ENCODE measurements at regions not wholly inside any gene's neighbourhood (a gene's known extent, or its start where the extent isn't known, plus 50 kb on each side); places are given as distances from the start of the nearest gene placed in this dataset.

DNA sequence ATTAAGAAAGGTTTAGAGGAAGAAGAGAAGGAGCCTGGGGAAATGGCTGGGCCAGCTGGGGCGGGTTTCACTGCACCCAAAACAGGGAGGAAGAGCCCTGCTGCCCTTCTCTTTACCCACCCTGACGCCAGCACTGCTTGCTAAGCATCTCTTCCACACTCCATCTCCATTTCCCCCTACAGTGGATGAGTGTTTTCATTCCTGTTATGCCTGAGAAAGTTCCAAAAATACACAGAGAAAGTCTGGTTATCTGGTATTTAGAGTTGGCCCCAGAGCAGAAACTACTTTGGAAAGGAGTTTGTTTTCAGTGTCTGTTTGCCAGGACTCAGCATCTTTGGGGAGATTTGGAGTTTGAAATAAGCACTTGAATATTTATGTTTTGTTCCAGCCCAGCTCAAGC, 451.0 kb downstream of the SLC4A3 start:
- no peak overlapping the region for H3K27ac ChIP-seq (ENCODE audit: low read depth)

DNA sequence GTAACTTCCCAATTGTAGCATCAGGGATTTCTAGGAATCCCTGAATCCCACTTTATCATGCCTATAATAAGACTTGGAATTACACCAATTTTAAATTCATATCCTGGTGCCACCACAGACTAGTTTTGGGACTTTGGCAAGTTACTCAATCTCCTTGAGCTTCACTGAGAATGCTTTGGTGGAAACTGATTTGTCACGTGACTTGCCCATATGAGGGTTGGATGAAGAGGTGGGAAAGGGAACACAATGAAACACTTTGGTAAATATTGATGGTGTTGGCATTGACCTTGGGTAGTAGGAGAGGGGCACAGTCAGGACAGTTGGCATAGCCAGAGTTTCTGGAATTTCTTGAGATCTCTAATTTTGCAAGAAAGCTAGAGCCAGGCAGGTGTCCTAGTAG, 452.2 kb downstream of the SLC4A3 start:
- H3K27ac ChIP-seq (ENCODE audit: low read depth) = no peak overlapping the region
- DNase-seq (ENCODE audit: extremely low spot score) = no peak
- H3K36me3 ChIP-seq (ENCODE audit: insufficient read depth) = no peaks in the 10 kb centered on the region
- no peak overlapping the region for H3K4me3 ChIP-seq (ENCODE audit: low read depth, low read length)
- WGBS = 92% methylated on average over 1 of the region's 1 CpG
- no peaks in the 10 kb centered on the region for H3K4me1 ChIP-seq (ENCODE audit: insufficient read depth)

More for the DNA sequence above, 451.0 kb downstream of the SLC4A3 start:
- WGBS = 46% methylated on average over 2 of the region's 2 CpGs
- H3K36me3 ChIP-seq (ENCODE audit: insufficient read depth) = no peaks in the 10 kb centered on the region
- peak; percentile 51 for DNase-seq (ENCODE audit: extremely low spot score)
- no peaks in the 10 kb centered on the region for H3K4me1 ChIP-seq (ENCODE audit: insufficient read depth)
- no peak overlapping the region for H3K4me3 ChIP-seq (ENCODE audit: low read depth, low read length)

DNA sequence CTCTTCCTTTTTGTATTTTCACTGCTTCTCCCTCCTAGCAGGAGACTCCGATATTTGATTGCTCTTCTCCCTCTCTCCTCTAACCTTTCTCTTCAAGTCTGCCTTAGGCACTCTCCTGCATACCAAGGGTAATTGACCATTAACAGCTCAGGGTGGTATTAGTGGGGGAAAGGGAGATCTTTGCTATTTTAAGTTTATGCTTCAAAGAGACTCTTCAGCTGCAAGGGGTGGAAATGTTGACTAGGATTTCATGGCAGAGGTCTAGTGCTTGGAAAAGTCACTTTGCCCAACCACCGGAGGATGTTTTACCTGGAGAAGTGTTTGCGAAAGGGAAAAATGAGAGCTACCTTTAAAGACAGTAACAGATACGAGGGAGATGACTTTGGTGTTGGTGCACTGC, 453.7 kb downstream of the SLC4A3 start:
- WGBS = 83% methylated on average over 4 of the region's 4 CpGs
- no peak for DNase-seq (ENCODE audit: extremely low spot score)

DNA sequence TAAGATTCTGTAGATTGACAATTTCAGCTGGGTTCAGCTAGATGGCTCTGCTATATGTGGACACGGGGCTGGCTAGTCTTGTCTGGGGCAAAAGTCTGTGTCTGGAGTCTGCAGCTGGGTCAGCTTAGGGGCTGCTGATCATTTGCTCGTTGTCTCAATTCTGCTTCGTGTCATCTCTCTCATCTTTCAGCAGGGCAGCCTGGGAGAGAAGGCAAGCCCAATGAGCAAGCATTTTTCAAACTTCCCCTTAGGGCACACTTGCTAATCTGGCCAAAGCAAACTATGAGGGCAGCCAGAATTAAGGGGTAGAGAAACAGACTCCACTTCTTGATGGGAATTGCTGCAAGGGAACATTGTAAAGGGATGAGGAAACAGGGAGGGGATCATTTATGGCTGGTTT, 462.6 kb downstream of the SLC4A3 start:
- Histone ChIP-seq H3K4me1 (ENCODE audit: insufficient read depth) (no peaks in the 10 kb centered on the region), H3K27ac (ENCODE audit: low read depth) (no peak overlapping the region), H3K36me3 (ENCODE audit: insufficient read depth) (no peaks in the 10 kb centered on the region), H3K4me3 (ENCODE audit: low read depth, low read length) (no peak overlapping the region)
- 49% methylated on average over 3 of the region's 3 CpGs for WGBS
- no peak for DNase-seq (ENCODE audit: extremely low spot score)

More for the DNA sequence above, 453.7 kb downstream of the SLC4A3 start:
- no peak overlapping the region for H3K4me3 ChIP-seq (ENCODE audit: low read depth, low read length)
- H3K36me3 ChIP-seq (ENCODE audit: insufficient read depth) = no peaks in the 10 kb centered on the region
- H3K27ac ChIP-seq (ENCODE audit: low read depth) = no peak overlapping the region
- H3K4me1 ChIP-seq (ENCODE audit: insufficient read depth) = no peaks in the 10 kb centered on the region

DNA sequence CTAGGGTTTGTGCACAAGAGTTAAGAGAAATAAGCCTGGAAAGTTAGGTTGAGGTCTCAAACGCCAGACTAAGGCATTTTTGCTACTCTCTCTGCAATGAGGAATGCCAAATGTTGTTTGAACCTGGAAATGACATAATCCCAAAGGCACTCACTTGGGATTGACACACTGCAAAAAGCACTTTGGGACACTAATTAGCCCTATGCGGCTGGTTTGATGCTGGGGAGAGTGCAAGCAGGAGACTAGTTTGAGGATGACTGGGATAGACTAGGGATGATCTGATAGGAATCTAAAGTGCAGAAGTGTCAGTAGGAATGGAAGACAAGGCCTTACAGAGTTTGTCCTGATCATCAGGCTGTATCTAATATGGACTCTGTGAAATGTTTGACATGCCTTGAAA, 469.0 kb downstream of the SLC4A3 start:
- Histone ChIP-seq H3K4me3 (ENCODE audit: low read depth, low read length) (no peak overlapping the region), H3K27ac (ENCODE audit: low read depth) (no peak overlapping the region), H3K36me3 (ENCODE audit: insufficient read depth) (no peaks in the 10 kb centered on the region), H3K4me1 (ENCODE audit: insufficient read depth) (no peaks in the 10 kb centered on the region)
- DNase-seq (ENCODE audit: extremely low spot score) = no peak
- WGBS = 38% methylated on average over 2 of the region's 2 CpGs

DNA sequence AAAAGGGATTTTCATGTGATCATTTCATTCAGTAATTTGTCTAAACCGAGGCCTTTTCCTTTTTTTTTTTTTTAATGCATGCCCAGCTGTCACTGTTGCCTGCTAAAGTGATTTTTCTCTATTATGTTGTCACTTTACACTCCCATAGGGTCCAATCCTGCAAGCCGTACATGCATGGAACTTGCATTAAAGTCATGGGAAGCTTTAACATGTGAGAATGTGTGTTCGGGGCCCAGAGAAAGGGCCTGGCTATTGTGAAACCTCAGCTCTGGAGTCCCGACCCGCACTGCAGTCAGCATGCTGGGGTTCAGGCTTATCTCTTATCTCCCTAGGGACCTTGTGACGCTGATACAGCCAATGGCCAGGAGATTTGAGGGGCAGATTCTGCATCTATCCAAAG, 474.6 kb downstream of the SLC4A3 start:
- no peak for DNase-seq (ENCODE audit: extremely low spot score)
- H3K4me1 ChIP-seq (ENCODE audit: insufficient read depth) = no peaks in the 10 kb centered on the region
- H3K27ac ChIP-seq (ENCODE audit: low read depth) = no peak overlapping the region
- H3K36me3 ChIP-seq (ENCODE audit: insufficient read depth) = no peaks in the 10 kb centered on the region
- H3K4me3 ChIP-seq (ENCODE audit: low read depth, low read length) = no peak overlapping the region
- 73% methylated on average over 6 of the region's 6 CpGs for WGBS

DNA sequence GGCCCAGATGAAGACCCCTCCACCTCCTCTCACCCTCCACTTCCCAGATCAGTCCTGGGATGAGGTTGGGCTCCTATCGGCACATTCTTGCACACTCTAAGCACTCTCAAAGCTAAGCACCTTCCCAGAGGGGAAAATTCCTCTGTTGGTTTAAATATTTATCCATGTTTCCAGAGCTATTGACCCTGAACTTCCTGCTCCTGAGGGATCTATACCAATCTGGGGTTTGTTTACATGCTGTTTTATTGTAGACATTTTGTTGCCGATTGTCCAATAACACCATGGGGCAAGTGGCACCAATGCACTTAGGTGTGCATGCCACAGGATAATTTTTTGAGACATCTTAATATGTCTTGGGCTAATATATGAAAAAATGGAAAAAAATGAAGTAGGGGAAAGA, 476.2 kb downstream of the SLC4A3 start:
- WGBS = 80% methylated on average over 2 of the region's 2 CpGs
- no peak for DNase-seq (ENCODE audit: extremely low spot score)
- no peaks in the 10 kb centered on the region for H3K36me3 ChIP-seq (ENCODE audit: insufficient read depth)

DNA sequence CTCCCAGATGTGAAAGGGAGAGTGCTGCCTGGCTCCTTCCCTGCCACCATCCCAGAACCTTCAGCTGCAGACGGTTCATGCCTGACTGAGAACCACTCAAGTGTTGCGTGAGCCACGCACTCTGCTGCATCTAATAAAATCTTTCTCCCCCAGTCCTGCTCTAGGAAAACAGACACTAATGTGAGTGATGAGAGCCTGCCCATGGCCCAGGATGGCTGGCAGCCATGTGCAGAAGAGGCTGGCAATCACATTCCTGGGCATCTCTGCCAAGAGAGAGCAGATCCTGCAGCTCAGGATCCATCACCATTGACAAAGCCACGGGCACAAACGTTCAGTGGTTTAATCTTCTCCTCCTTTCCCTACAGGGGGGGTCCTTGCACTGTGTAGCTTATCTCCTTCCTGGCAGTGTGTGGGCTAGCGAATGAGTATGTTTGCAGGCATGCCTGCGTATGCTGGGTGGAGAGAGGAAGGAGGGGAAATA, 477.5 kb downstream of the SLC4A3 start:
- H3K4me3 ChIP-seq (ENCODE audit: low read depth, low read length) = no peak overlapping the region
- WGBS = 35% methylated on average over 7 of the region's 7 CpGs
- H3K27ac ChIP-seq (ENCODE audit: low read depth) = no peak overlapping the region
- H3K4me1 ChIP-seq (ENCODE audit: insufficient read depth) = no peaks in the 10 kb centered on the region
- H3K36me3 ChIP-seq (ENCODE audit: insufficient read depth) = no peaks in the 10 kb centered on the region
- no peak for DNase-seq (ENCODE audit: extremely low spot score)

More for the DNA sequence above, 476.2 kb downstream of the SLC4A3 start:
- no peak overlapping the region for H3K4me3 ChIP-seq (ENCODE audit: low read depth, low read length)
- H3K4me1 ChIP-seq (ENCODE audit: insufficient read depth) = no peaks in the 10 kb centered on the region
- H3K27ac ChIP-seq (ENCODE audit: low read depth) = no peak overlapping the region

DNA sequence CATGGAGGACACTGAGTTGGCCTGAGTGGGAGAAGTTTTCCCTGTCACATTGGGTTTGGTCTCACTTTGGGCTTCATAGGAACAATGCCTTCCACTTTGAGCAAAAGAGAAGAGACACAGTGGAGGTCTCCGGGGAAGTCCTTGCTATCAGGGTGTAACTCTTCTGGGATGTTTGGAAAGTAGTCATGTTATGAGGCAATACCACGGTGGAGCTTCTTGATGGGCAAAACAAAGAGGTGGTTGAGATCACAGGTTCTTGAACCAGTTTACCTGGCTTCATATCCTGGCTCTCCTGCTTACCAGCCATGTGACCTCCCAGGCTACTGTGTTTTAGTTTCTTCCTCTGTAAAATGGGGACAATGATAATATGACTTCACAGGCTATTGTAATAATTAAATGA, 478.6 kb downstream of the SLC4A3 start:
- no peak overlapping the region for H3K4me3 ChIP-seq (ENCODE audit: low read depth, low read length)

DNA sequence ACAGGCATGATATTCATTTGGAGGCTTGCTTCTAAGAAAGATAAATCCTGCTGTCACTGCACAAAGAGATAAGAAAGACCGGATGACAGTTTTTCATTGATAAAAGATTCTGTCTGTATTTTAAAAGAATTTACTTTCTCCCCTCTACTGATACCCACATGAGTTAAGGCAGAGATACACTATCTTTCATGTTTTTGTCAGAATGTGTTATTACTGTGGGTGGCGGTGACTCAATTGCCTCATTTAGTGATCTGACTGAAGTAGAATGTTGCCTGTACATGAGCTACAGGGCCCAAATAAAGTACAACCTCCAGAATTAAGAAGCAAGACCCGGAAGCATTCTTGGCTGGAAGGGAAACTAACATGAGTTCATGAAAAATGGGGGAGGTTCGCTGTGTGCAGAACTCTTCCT, 480.0 kb downstream of the SLC4A3 start:
- WGBS = 85% methylated on average over 4 of the region's 4 CpGs

More for the DNA sequence above, 478.6 kb downstream of the SLC4A3 start:
- no peak overlapping the region for H3K27ac ChIP-seq (ENCODE audit: low read depth)
- DNase-seq (ENCODE audit: extremely low spot score) = no peak
- WGBS = 86% methylated on average over 2 of the region's 2 CpGs
- no peaks in the 10 kb centered on the region for H3K36me3 ChIP-seq (ENCODE audit: insufficient read depth)
- no peaks in the 10 kb centered on the region for H3K4me1 ChIP-seq (ENCODE audit: insufficient read depth)

DNA sequence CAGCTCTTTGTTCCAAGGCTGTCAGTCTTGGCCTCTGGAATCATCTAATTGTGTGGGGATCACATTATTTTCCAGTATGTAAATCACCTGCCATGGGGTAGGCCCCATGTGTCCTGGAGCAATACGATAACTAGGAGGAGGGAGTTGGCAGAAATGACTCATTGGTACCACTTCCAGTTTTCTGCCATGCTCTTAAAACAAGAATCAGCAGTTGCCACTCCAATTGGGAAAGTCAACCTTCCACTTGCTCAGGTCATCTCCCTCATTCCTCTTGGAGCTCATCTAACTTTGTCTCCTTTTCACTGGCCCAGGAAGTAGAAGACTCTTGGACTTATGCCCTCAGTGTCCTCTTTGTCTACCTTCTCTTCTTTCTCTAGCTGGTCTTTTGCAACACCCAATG, 487.0 kb downstream of the SLC4A3 start:
- no peak overlapping the region for H3K27ac ChIP-seq (ENCODE audit: low read depth)
- DNase-seq (ENCODE audit: extremely low spot score) = no peak
- WGBS = 94% methylated on average over 1 of the region's 1 CpG
- no peaks in the 10 kb centered on the region for H3K4me1 ChIP-seq (ENCODE audit: insufficient read depth)
- no peak overlapping the region for H3K4me3 ChIP-seq (ENCODE audit: low read depth, low read length)
- H3K36me3 ChIP-seq (ENCODE audit: insufficient read depth) = no peaks in the 10 kb centered on the region

More for the DNA sequence above, 480.0 kb downstream of the SLC4A3 start:
- no peaks in the 10 kb centered on the region for H3K4me1 ChIP-seq (ENCODE audit: insufficient read depth)
- no peaks in the 10 kb centered on the region for H3K36me3 ChIP-seq (ENCODE audit: insufficient read depth)
- no peak overlapping the region for H3K27ac ChIP-seq (ENCODE audit: low read depth)
- no peak overlapping the region for H3K4me3 ChIP-seq (ENCODE audit: low read depth, low read length)
- no peak for DNase-seq (ENCODE audit: extremely low spot score)

DNA sequence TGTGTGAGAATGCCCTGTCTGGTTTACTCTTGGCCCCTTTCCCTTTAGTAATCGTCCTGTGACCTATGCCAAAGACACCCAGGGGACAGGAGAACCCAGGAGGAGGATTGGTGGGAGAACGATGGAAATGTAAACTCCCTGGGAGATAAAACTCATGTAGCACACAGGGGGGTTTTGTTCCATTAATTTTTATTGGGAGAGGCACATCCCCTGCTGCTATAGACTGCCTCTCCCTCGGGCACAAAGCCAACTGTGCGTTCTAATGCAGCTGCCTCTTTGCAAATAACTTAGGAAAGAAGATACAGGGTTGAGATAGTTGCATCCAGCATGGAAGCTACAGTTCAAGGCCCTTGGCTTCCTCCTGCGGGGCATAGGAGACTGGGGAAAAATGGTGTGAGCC, 489.6 kb downstream of the SLC4A3 start:
- DNase-seq (ENCODE audit: extremely low spot score) = no peak
- 33% methylated on average over 5 of the region's 5 CpGs for WGBS

DNA sequence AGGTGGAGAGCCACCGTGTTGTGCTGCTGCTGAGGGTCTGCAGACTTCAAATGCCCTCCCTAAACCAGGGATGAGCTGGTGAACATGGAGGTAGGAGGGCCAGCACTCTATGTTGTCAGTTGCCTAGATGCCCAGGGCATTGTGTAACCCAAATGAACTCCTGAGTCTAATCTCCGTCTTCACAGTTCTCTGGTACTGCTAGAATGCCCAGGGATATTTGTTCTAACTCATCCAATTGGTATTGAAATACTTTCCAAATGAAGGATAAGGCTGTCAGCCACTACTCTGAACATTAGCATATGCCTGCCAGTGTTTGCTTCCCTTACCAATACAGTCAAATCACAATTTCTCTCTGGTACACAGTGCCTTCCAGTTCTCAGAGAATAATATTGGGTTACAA, 492.6 kb downstream of the SLC4A3 start:
- no peak overlapping the region for H3K4me3 ChIP-seq (ENCODE audit: low read depth, low read length)
- H3K36me3 ChIP-seq (ENCODE audit: insufficient read depth) = no peaks in the 10 kb centered on the region
- no peak for DNase-seq (ENCODE audit: extremely low spot score)
- 80% methylated on average over 2 of the region's 2 CpGs for WGBS
- H3K4me1 ChIP-seq (ENCODE audit: insufficient read depth) = no peaks in the 10 kb centered on the region
- no peak overlapping the region for H3K27ac ChIP-seq (ENCODE audit: low read depth)

More for the DNA sequence above, 489.6 kb downstream of the SLC4A3 start:
- Histone ChIP-seq H3K4me1 (ENCODE audit: insufficient read depth) (no peaks in the 10 kb centered on the region), H3K4me3 (ENCODE audit: low read depth, low read length) (no peak overlapping the region), H3K36me3 (ENCODE audit: insufficient read depth) (no peaks in the 10 kb centered on the region), H3K27ac (ENCODE audit: low read depth) (no peak overlapping the region)

DNA sequence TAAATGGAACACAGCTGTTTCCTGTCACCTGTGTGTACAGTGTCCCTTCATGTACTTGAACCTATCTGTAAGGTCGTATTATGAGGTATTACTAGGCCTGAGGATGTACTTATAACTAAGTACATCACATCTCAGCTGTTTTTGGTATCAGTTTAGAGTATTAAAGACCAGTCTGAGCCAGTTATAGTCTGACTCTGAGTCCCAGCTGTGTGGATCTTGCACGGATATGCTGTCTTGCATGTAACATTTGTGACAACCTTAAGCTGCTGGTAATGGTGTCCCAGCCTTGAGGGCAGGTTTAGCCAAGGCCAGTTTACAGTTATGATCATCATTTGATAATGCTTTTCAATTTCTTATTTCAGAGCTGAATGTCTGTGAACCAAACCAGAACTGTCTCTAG, 496.3 kb downstream of the SLC4A3 start:
- DNase-seq (ENCODE audit: extremely low spot score) = no peak
- WGBS = 60% methylated on average over 2 of the region's 2 CpGs
- Histone ChIP-seq H3K36me3 (ENCODE audit: insufficient read depth) (no peaks in the 10 kb centered on the region), H3K4me3 (ENCODE audit: low read depth, low read length) (no peak overlapping the region), H3K27ac (ENCODE audit: low read depth) (no peak overlapping the region), H3K4me1 (ENCODE audit: insufficient read depth) (no peaks in the 10 kb centered on the region)

DNA sequence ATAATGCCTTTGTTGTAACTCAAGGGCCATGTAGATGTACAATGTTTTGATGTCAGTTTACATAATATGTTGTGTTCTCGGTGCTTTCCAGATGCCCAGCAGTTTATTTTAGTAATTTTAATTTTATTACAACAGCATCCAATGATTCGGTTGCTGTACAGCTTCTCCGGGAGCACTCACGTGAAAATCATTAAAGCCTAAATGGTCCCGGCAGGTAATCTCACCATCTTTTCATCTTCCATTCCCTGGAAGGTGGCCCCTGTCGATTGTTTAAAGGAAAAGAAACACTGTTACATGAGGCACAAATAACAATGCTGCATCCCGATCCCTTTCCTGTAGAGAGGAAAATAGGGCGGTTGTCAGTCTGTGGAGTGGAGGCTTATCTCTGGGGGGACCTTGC, 498.1 kb downstream of the SLC4A3 start:
- Histone ChIP-seq H3K4me1 (ENCODE audit: insufficient read depth) (no peaks in the 10 kb centered on the region), H3K36me3 (ENCODE audit: insufficient read depth) (no peaks in the 10 kb centered on the region)
- WGBS = 83% methylated on average over 8 of the region's 8 CpGs

More for the DNA sequence above, 498.1 kb downstream of the SLC4A3 start:
- H3K27ac ChIP-seq (ENCODE audit: low read depth) = no peak overlapping the region
- no peak for DNase-seq (ENCODE audit: extremely low spot score)
- H3K4me3 ChIP-seq (ENCODE audit: low read depth, low read length) = no peak overlapping the region
